ENCODE measurements at regions not wholly inside any gene's neighbourhood (a gene's known extent, or its start where the extent isn't known, plus 50 kb on each side); places are given as distances from the start of the nearest gene placed in this dataset.
"Not testable (repeated sequence)": the region's sequence is repeated elsewhere in the genome, so short reads cannot be mapped to it uniquely, and the experiment has no call there.

DNA sequence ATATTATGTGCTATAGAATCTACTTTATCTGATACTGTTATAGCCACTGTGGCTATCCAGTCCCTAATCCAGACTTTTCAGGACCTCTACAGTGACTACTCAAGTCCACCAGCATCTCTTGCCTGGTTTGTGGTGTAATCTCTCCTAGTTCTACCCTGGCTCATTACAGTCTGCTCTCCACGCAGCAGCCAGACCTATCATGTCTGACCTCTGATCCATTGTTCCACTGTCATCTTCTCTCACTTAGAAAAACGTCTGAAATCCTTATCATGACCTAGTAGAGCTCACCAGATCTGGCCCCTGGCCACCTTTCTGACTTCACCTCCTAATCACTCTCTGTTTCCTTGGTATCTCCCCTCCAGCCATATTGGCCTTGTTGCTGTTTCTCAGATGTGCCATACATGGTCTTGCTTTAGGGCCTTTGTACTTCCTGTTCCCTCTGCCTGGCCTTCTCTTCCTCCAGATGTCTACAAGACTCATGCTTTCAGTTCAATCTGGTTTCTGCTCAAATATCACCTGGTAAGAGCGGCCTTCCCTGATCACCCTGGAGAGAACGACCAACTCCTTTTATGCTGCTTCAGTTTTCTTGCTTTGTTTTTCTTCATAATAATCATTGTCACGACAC is 475.5 kb downstream of the AACS start:
- TF ChIP-seq, protein P1, sequence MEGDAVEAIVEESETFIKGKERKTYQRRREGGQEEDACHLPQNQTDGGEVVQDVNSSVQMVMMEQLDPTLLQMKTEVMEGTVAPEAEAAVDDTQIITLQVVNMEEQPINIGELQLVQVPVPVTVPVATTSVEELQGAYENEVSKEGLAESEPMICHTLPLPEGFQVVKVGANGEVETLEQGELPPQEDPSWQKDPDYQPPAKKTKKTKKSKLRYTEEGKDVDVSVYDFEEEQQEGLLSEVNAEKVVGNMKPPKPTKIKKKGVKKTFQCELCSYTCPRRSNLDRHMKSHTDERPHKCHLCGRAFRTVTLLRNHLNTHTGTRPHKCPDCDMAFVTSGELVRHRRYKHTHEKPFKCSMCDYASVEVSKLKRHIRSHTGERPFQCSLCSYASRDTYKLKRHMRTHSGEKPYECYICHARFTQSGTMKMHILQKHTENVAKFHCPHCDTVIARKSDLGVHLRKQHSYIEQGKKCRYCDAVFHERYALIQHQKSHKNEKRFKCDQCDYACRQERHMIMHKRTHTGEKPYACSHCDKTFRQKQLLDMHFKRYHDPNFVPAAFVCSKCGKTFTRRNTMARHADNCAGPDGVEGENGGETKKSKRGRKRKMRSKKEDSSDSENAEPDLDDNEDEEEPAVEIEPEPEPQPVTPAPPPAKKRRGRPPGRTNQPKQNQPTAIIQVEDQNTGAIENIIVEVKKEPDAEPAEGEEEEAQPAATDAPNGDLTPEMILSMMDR (IDR thresholded peaks at IDR 0.05; ENCODE audit: insufficient read depth, missing control alignments): no peak
- DNase-seq (ENCODE audit: insufficient read length, low spot score) (no peak), FAIRE-seq (no peak)

DNA sequence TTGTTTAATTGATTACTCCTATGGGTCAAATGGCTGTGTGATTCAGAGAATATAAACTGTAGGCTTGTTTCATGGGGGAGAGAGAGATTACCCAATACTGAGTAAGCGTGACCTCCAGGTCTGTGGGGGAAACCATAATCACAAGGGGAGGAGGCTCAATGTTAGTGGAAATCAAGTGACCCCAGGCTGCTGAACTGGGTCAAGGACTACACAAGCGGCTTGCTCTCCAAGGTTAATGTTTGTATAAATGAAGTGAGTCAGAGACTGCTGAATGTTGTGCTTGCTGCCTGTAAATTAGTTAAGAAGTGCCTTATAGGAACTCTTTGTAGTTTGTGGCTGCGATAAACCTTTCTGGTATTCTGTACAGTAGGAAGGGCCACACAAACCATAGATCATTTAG is 479.7 kb downstream of the AACS start:
- FAIRE-seq: no peak
- no peak for DNase-seq (ENCODE audit: insufficient read length, low spot score)
- TF ChIP-seq, protein P1 (IDR thresholded peaks at IDR 0.05; ENCODE audit: insufficient read depth, missing control alignments): no peak

DNA sequence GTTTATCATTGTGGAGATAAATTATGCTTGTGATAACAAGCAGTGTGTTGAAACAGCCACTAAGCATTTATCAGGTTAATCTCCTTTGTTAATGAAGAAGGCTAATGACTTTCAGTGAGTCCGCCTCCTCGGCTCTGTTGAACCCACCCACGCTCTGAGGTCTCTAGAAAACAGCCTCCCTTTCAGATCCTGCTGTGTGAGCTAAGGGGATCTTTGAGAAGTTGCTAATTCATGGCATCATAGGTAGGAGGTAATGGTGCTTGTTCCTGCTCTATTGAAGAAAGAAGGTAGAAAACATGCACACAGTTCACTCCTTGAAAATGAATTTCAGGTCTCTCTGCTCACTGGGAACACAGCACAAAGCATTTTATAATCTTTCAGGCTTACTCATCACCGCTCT is 483.9 kb downstream of the AACS start:
- TF ChIP-seq, protein P1 (IDR thresholded peaks at IDR 0.05; ENCODE audit: insufficient read depth, missing control alignments): no peak
- FAIRE-seq (no peak), DNase-seq (ENCODE audit: insufficient read length, low spot score) (no peak)

DNA sequence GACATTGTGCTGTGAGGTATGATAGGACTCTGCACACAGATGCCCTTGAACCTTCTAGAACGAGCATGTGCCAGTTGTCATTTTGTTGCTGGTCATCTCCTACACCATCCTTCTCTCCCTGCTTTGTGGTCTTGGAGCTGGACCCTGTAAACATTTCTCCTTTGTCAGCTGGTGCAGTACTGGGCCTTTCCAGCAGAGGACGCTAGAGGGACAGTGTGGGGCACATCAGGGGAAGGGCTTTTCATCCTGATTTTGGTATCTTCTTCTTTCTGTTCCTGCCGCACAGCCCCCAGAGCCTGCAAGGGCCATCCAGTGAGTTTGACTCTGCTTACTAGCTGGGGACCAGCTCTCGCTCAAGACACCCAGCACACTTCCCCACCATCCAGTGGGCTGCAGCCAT is 484.6 kb downstream of the AACS start:
- FAIRE-seq (no peak), DNase-seq (ENCODE audit: insufficient read length, low spot score) (no peak)
- TF ChIP-seq, protein P1 (IDR thresholded peaks at IDR 0.05; ENCODE audit: insufficient read depth, missing control alignments): no peak

DNA sequence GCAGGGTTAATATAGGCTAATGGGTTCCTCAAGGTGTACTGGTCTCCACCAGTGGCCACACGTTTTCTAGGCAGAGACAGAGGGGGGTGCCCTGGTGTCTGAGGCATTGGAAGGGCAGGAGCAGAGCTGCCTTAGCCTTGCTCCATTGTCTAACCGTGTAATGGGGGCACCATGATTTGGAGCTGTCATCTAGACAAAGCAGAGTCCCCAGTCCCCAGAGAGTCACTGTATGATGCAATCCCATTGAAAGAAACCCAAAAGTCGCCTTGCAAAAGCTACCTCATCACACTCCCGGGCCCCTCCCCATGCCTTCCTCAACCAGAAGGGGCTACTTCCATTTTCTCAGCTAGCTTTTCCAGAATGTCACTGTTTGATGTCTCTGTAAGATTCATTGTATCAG is 487.1 kb downstream of the AACS start:
- FAIRE-seq: no peak
- DNase-seq (ENCODE audit: insufficient read length, low spot score): no peak
- TF ChIP-seq, protein P1 (IDR thresholded peaks at IDR 0.05; ENCODE audit: insufficient read depth, missing control alignments): no peak

DNA sequence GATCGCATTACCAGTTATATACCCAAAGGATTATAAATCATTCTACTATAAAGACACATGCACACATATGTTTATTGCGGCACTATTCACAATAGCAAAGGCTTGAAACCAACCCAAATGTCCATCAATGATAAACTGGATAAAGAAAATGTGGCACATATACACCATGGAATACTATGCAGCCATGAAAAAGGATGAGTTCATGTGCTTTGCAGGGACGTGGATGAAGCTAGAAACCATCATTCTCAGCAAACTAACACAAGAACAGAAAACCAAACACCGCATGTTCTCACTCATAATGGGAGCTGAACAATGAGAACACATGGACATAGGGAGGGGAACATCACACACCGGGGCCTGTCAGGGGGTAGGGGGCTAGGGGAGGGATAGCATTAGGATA is 495.8 kb downstream of the AACS start:
- FAIRE-seq; DNase-seq (ENCODE audit: insufficient read length, low spot score): not testable (repeated sequence)

DNA sequence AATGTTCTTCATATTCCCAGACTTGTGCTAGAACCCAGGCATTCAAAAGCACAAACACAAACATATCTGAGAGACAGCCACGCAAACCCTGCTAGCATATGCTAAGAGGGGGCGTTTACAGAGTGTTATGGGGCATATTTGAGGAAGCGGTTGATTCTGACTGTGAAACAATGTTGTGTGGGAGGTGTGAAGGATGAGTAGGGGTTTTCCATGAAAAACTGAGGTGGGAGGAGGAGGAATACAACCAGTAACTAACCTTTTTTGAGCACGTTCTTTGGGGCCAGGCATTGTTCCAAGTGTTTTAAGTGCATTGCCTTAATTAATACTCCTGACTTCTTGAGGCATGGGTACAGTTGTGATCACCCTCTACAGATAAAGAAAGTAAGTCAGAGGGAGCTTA is 499.5 kb downstream of the AACS start:
- TF ChIP-seq, protein P1 (IDR thresholded peaks at IDR 0.05; ENCODE audit: insufficient read depth, missing control alignments): no peak
- no peak for FAIRE-seq
- no peak for DNase-seq (ENCODE audit: insufficient read length, low spot score)

DNA sequence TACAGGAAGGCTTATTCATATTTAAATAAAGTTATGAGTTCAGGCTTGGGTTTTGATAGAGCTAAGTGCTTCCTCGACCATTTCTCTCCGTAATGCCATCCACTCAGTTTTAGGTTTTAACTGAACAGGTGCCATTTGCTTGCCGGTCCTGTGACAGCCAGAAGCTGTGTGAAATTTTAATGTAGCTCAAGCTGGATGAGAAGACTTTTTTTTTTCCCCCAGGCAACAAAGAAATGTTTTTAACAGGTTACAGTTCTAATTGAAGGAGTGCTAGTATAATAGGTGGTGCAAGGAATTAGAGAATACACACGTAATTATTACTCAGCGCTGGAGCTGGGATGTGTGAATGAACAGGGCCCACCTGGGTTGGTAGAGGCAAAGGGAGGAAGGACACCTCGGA is 502.3 kb downstream of the AACS start:
- TF ChIP-seq, protein P1 (IDR thresholded peaks at IDR 0.05; ENCODE audit: insufficient read depth, missing control alignments): no peak
- DNase-seq (ENCODE audit: insufficient read length, low spot score) (no peak), FAIRE-seq (no peak)
